ENCODE measurements at regions not wholly inside any gene's neighbourhood (a gene's known extent, or its start where the extent isn't known, plus 50 kb on each side); places are given as distances from the start of the nearest gene placed in this dataset.

DNA sequence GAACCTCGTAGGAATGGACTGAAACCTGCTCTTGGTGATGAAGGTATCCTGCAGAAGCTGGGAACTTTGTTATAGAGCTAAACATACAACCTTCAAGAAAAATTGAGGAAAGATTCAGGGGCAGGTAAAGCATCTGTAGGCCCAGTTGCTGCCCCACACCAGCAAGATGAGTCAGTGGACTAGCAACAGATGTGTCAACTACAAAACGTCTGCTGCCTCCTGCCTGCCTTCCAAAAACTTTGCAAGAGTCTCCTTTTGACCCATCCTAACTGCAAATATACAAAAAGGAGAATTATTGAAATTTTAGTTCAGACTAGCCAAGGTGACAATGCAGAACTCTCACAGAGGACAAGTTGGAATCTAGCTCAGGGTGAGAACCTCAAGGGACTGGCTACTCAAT, 60.9 kb upstream of the TMTC1 start:
- TF ChIP-seq POLR2AphosphoS2 (conservative IDR thresholded peaks at IDR 0.05; ENCODE audit: low read length) (no peak), HOXA7 (CRISPR knock-in tag; IDR thresholded peaks at IDR 0.05) (no peak), FOXS1 (CRISPR knock-in tag; IDR thresholded peaks at IDR 0.05) (no peak)
- TF ChIP-seq, protein P1, sequence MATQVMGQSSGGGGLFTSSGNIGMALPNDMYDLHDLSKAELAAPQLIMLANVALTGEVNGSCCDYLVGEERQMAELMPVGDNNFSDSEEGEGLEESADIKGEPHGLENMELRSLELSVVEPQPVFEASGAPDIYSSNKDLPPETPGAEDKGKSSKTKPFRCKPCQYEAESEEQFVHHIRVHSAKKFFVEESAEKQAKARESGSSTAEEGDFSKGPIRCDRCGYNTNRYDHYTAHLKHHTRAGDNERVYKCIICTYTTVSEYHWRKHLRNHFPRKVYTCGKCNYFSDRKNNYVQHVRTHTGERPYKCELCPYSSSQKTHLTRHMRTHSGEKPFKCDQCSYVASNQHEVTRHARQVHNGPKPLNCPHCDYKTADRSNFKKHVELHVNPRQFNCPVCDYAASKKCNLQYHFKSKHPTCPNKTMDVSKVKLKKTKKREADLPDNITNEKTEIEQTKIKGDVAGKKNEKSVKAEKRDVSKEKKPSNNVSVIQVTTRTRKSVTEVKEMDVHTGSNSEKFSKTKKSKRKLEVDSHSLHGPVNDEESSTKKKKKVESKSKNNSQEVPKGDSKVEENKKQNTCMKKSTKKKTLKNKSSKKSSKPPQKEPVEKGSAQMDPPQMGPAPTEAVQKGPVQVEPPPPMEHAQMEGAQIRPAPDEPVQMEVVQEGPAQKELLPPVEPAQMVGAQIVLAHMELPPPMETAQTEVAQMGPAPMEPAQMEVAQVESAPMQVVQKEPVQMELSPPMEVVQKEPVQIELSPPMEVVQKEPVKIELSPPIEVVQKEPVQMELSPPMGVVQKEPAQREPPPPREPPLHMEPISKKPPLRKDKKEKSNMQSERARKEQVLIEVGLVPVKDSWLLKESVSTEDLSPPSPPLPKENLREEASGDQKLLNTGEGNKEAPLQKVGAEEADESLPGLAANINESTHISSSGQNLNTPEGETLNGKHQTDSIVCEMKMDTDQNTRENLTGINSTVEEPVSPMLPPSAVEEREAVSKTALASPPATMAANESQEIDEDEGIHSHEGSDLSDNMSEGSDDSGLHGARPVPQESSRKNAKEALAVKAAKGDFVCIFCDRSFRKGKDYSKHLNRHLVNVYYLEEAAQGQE (IDR thresholded peaks at IDR 0.05), result no peak
- TF ChIP-seq, protein P2, sequence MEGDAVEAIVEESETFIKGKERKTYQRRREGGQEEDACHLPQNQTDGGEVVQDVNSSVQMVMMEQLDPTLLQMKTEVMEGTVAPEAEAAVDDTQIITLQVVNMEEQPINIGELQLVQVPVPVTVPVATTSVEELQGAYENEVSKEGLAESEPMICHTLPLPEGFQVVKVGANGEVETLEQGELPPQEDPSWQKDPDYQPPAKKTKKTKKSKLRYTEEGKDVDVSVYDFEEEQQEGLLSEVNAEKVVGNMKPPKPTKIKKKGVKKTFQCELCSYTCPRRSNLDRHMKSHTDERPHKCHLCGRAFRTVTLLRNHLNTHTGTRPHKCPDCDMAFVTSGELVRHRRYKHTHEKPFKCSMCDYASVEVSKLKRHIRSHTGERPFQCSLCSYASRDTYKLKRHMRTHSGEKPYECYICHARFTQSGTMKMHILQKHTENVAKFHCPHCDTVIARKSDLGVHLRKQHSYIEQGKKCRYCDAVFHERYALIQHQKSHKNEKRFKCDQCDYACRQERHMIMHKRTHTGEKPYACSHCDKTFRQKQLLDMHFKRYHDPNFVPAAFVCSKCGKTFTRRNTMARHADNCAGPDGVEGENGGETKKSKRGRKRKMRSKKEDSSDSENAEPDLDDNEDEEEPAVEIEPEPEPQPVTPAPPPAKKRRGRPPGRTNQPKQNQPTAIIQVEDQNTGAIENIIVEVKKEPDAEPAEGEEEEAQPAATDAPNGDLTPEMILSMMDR (IDR thresholded peaks at IDR 0.05), result no peak
- no peak for FAIRE-seq
- POLR2A ChIA-PET, result no interaction called here
- WGBS (ENCODE audit: missing lambda C conversion rate), result 2% methylated on average over 2 of the region's 2 CpGs
- H3K4me3 ChIP-seq, result no peak overlapping the region
- no peak for ATAC-seq
- H3K27ac ChIP-seq, result no peak overlapping the region
- H3K9me3 ChIP-seq, result no peaks in the 10 kb centered on the region
- CTCF ChIA-PET, result no interaction called here
- DNase-seq (ENCODE audit: low read depth in 1 of 2, low spot score in 1 of 2), result no peak
- no peaks in the 10 kb centered on the region for H3K4me1 ChIP-seq
- H3K4me2 ChIP-seq, result no peak overlapping the region

DNA sequence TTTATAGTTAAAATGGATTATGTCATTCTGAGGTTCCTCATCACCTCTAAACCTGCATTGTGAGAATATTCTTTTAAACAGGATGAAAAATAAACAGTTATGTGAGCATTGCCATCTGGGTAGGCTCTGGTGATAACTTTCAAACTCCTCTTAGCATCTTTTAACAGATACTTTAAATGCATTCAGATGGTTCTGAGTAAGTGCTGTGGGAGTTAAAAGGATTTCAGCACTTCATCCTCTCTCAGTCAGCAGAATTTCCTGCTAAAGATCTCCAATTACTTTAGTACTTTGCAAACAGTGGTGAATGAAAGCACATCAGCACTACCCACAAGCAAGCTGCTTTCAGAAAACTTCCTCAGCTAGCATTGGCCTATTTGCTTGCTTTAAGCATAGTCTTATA, 59.3 kb upstream of the TMTC1 start:
- no peak for FAIRE-seq
- H3K4me2 ChIP-seq, result no peak overlapping the region
- ChIA-PET CTCF (no interaction called here), POLR2A (no interaction called here)
- H3K27ac ChIP-seq, result no peak overlapping the region
- H3K4me3 ChIP-seq, result no peak overlapping the region
- ATAC-seq, result no peak
- no peaks in the 10 kb centered on the region for H3K4me1 ChIP-seq
- TF ChIP-seq JUN (IDR thresholded peaks at IDR 0.05) (no peak), HOXA7 (CRISPR knock-in tag; IDR thresholded peaks at IDR 0.05) (no peak), KDM1A (IDR thresholded peaks at IDR 0.05; ENCODE audit: low read depth) (no peak), MYC (IDR thresholded peaks at IDR 0.05; ENCODE audit: borderline replicate concordance, low read length) (no peak), SMC3 (IDR thresholded peaks at IDR 0.05) (no peak), POLR2A (IDR thresholded peaks at IDR 0.05; ENCODE audit: low read length) (no peak), POLR2AphosphoS2 (conservative IDR thresholded peaks at IDR 0.05; ENCODE audit: low read length) (no peak), HOXB5 (CRISPR knock-in tag; IDR thresholded peaks at IDR 0.05) (no peak), HOXB13 (CRISPR knock-in tag; IDR thresholded peaks at IDR 0.05; ENCODE audit: low read depth) (no peak), CHD4 (IDR thresholded peaks at IDR 0.05; ENCODE audit: borderline replicate concordance) (no peak), CHD2 (IDR thresholded peaks at IDR 0.05; ENCODE audit: low read length, partially characterized antibody) (no peak), NPAS2 (CRISPR knock-in tag; IDR thresholded peaks at IDR 0.05; ENCODE audit: borderline replicate concordance) (no peak), ZNF302 (CRISPR knock-in tag; IDR thresholded peaks at IDR 0.05) (no peak), CEBPB (IDR thresholded peaks at IDR 0.05) (no peak), TFCP2L1 (CRISPR knock-in tag; IDR thresholded peaks at IDR 0.05) (no peak), HEYL (CRISPR knock-in tag; IDR thresholded peaks at IDR 0.05) (no peak)
- TF ChIP-seq, protein P3, sequence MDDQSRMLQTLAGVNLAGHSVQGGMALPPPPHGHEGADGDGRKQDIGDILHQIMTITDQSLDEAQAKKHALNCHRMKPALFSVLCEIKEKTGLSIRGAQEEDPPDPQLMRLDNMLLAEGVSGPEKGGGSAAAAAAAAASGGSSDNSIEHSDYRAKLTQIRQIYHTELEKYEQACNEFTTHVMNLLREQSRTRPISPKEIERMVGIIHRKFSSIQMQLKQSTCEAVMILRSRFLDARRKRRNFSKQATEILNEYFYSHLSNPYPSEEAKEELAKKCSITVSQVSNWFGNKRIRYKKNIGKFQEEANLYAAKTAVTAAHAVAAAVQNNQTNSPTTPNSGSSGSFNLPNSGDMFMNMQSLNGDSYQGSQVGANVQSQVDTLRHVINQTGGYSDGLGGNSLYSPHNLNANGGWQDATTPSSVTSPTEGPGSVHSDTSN (IDR thresholded peaks at IDR 0.05), result no peak
- TF ChIP-seq, protein P4, sequence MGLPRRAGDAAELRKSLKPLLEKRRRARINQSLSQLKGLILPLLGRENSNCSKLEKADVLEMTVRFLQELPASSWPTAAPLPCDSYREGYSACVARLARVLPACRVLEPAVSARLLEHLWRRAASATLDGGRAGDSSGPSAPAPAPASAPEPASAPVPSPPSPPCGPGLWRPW (IDR thresholded peaks at IDR 0.05), result no peak
- H3K9me3 ChIP-seq, result no peaks in the 10 kb centered on the region
- DNase-seq (ENCODE audit: low read depth in 1 of 2, low spot score in 1 of 2), result no peak

Data from A549 (cell line).